Mesothelial cell of epicardium (in vitro differentiated cells): ENCODE measurements at regions not wholly inside any gene's neighbourhood (a gene's known extent, or its start where the extent isn't known, plus 50 kb on each side); places are given as distances from the start of the nearest gene placed in this dataset.

Source experiments
- DNase-seq, 2 experiments: peaks; one replicate each; pipeline ENCODE4 v3.0.0; 2021; ENCODE audit warnings: low spot score in 2 of 2; ENCODE audit not compliant: unreplicated experiment in 2 of 2
- H3K27ac Mint-ChIP-seq: 2 replicates; pipeline ENCODE4 v1.8.0; 2021; ENCODE audit warnings: mixed read lengths
- H3K27me3 Mint-ChIP-seq: 2 replicates; pipeline ENCODE4 v1.8.0; 2021; ENCODE audit warnings: low read depth, mixed read lengths
- H3K36me3 Mint-ChIP-seq: 2 replicates; pipeline ENCODE4 v1.8.0; 2021; ENCODE audit warnings: mixed read lengths
- H3K4me1 Mint-ChIP-seq: 2 replicates; pipeline ENCODE4 v1.8.0; 2021; ENCODE audit warnings: mixed read lengths
- H3K4me3 Mint-ChIP-seq: 2 replicates; pipeline ENCODE4 v1.8.0; 2021; ENCODE audit warnings: mild to moderate bottlenecking, moderate library complexity, mixed read lengths
- H3K9me3 Mint-ChIP-seq: 2 replicates; pipeline ENCODE4 v1.8.0; 2021; ENCODE audit warnings: mixed read lengths
- CTCF ChIP-seq: fragments of 200-600 bp; sonication (generic); IDR thresholded peaks from one replicate; pipeline ENCODE4 v1.5.0; 2021; ENCODE audit warnings: antibody characterized with exemption; ENCODE audit not compliant: unreplicated experiment

- Mint-ChIP-seq H3K27me3 (no peaks in the 10 kb centered on the region), H3K27ac (no peak overlapping the region), H3K9me3 (no peaks in the 10 kb centered on the region), H3K4me3 (no peak overlapping the region), H3K4me1 (peaks cover 11% of the 10 kb centered on the region), H3K36me3 (no peaks in the 10 kb centered on the region)
- DNase-seq, result no peak
- no peak for TF ChIP-seq CTCF
These were observed 178.2 kb downstream of the ENC1 start for GRCh38 chr5:74462356-74462755.

- Mint-ChIP-seq H3K36me3 (no peaks in the 10 kb centered on the region), H3K27me3 (no peaks in the 10 kb centered on the region), H3K9me3 (peaks cover 4% of the 10 kb centered on the region), H3K4me1 (peaks cover 11% of the 10 kb centered on the region), H3K4me3 (no peak overlapping the region), H3K27ac (no peak overlapping the region)
- DNase-seq, result no peak
- TF ChIP-seq CTCF, result no peak
These were observed 179.3 kb downstream of the ENC1 start for GRCh38 chr5:74461251-74461650.

- H3K4me3 Mint-ChIP-seq, result no peak overlapping the region
- DNase-seq, result no peak
- H3K27ac Mint-ChIP-seq, result no peak overlapping the region
- H3K27me3 Mint-ChIP-seq, result no peaks in the 10 kb centered on the region
- peaks cover 11% of the 10 kb centered on the region for H3K4me1 Mint-ChIP-seq
- no peak for TF ChIP-seq CTCF
- peaks cover 4% of the 10 kb centered on the region for H3K9me3 Mint-ChIP-seq
- H3K36me3 Mint-ChIP-seq, result no peaks in the 10 kb centered on the region
These were observed 179.8 kb downstream of the ENC1 start for GRCh38 chr5:74460694-74461093.

- no peak for TF ChIP-seq CTCF
- Mint-ChIP-seq H3K27ac (no peak overlapping the region), H3K27me3 (no peaks in the 10 kb centered on the region), H3K9me3 (peaks cover 4% of the 10 kb centered on the region), H3K36me3 (no peaks in the 10 kb centered on the region), H3K4me3 (no peak overlapping the region), H3K4me1 (peaks cover 11% of the 10 kb centered on the region)
- no peak for DNase-seq
These were observed 180.5 kb downstream of the ENC1 start for GRCh38 chr5:74459984-74460383.

- TF ChIP-seq CTCF, result no peak
- Mint-ChIP-seq H3K9me3 (peaks cover 4% of the 10 kb centered on the region), H3K27me3 (no peaks in the 10 kb centered on the region), H3K4me3 (no peak overlapping the region), H3K4me1 (peaks cover 11% of the 10 kb centered on the region), H3K36me3 (no peaks in the 10 kb centered on the region), H3K27ac (no peak overlapping the region)
- DNase-seq, result no peak
These were observed 182.7 kb downstream of the ENC1 start for GRCh38 chr5:74457876-74458275.
